COLO668 (cell line): ENCODE measurements at regions not wholly inside any gene's neighbourhood (a gene's known extent, or its start where the extent isn't known, plus 50 kb on each side); places are given as distances from the start of the nearest gene placed in this dataset.
"Not testable (repeated sequence)": the region's sequence is repeated elsewhere in the genome, so short reads cannot be mapped to it uniquely, and the experiment has no call there.

ENCODE experiments used
- DNase-seq: peaks from one replicate; lab custom pipeline; 2025; ENCODE audit not compliant: unreplicated experiment; lab: John Stamatoyannopoulos, UW

GRCh38 chr13:81907787-81908372, 1567.0 kb upstream of the SPRY2 start:
- DNase-seq: no peak

- no peak for DNase-seq
Measured at GRCh38 chr13:81888855-81889254, 1547.9 kb upstream of the SPRY2 start.

DNA sequence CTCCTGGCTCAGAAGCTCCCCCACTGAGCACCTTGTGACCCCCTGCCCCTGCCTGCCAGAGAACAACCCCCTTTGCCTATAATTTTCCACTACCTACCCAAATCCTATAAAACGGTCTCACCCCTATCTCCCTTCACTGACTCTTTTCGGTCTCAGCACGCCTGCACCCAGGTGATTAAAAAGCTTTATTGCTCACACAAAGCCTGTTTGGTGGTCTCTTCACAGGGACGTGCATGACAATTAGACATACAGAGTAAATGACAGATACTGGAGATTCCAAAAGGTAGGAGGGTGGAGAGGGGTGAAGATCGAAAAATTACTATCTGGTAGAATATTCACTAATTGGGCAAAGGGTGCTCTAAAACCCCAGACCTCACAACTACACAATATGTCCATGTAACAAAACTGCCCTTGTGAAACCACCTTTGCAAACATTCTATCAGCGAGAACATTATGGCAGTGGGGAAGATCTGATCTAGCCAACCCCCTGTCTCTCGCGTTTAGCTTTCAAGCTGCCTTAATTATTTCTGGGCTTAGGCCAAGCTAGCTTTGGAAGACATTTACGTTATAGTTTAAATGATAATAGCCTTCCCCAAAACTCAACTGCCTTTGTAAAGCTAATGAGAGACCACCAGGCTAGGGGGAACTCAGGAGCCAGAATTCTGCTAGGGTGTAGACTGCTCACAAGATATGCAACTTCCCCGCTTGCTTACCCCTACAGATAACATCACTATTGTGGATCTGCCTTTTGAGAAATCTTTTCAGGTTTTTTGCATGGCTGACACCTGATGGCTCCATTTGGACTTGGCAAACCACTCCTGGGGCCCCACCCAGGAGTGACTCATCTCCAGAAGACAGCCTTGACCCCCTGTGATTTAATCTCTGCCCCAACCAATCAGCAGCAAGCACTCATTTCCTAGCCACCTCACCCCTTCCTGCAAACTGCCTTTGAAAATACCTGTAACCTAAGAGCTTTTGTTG, 1534.0 kb upstream of the SPRY2 start:
- no peak for DNase-seq

GRCh38 chr13:81874253-81874652, 1533.3 kb upstream of the SPRY2 start:
- peak; percentile 20 for DNase-seq

GRCh38 chr13:81872581-81872980, 1531.7 kb upstream of the SPRY2 start:
- no peak for DNase-seq

GRCh38 chr13:81871751-81872325, 1530.9 kb upstream of the SPRY2 start:
- DNase-seq: not testable (repeated sequence)

DNA sequence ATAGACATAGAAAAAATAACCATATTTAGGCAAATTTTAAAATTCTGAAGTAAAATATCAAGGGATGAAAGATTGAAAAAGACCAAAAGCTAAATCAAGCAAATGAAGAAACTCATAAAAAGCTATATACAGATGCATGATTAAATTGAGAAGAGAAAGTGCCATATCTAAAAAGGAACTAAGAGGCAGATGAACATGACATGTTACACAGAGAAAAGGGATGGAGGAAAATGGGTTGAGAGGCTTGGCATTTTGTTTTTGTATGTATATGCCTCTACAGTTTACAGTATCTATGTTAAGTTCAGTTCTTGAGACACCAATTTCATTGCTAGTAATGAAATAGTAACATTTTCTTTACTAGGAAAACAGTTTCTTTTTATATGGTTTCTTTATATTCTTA, 1507.4 kb upstream of the SPRY2 start:
- no peak for DNase-seq

GRCh38 chr13:81846771-81847170, 1505.8 kb upstream of the SPRY2 start:
- DNase-seq: no peak

DNA sequence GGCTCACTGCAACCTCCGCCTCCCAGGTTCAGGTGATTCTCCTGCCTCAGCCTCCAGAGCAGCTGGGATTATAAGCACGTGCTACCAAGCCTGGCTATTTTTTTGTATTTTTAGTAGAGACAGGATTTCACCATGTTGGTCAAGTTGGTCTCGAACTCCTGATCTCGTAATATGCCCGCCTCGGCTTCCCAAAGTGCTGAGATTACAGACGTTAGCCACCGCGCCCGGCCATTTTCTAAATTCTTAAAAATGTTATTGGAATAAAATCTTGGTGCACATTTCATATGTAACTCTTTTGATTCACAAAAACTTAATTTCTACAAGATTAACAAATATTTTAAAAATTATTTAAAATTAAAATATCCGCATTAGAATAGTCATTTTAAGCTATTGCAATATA, 1480.3 kb upstream of the SPRY2 start:
- DNase-seq: no peak

DNA sequence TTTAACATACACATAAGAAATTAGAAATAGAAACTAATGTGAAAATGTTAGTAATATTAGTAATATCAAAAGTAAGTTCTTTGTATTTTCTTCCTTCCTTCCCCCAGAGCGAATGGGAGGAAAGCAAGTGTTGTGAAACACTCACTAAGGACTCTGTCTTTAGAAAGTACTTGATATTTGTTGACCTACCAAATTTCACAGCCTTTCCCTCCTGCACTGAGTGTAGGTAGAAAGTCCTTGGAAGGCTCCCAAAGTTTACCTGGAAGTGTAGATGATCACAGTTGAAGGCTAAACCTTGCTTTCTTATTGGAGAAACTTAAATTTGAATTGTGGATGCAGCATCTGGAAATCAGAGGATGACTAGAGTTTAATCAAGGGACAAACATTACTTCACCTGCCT, 1459.5 kb upstream of the SPRY2 start:
- no peak for DNase-seq

DNA sequence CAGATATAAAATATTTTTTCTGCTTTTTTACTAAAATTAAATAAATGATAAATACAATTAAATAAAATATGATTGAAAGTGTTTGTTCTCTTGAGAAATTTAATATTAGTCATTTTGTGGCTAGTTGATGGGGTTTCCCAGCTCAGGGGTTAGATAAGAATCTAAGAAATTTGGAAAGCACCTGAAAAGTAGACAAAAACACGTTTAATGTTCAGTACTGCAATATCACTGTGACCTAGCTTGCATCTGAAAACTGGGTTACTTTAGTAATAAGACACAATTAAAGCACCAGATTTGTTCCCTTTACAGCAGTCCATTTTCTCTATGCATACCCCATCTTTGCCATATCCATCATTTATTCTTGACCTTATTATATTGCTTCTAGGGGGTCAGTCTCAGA, 1454.8 kb upstream of the SPRY2 start:
- DNase-seq: no peak

DNA sequence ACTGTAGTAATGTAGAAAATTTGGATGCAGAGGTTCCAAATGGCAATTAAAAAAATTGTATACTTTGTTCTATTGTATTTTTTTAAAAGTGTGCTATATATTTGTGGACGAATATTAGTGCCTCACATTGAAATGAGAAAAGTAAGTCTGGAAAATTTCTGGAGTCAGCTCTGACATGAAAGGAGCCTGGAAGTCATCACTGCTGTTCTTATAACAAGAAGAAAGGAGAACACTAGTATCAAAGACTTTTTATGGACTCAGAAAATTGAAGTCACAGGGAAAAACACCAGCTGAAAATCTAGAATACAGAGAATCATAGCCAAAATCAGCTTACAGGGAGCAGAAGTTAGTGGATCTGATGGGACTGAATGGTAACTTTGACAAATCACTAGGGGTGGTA, 1450.7 kb upstream of the SPRY2 start:
- no peak for DNase-seq

DNA sequence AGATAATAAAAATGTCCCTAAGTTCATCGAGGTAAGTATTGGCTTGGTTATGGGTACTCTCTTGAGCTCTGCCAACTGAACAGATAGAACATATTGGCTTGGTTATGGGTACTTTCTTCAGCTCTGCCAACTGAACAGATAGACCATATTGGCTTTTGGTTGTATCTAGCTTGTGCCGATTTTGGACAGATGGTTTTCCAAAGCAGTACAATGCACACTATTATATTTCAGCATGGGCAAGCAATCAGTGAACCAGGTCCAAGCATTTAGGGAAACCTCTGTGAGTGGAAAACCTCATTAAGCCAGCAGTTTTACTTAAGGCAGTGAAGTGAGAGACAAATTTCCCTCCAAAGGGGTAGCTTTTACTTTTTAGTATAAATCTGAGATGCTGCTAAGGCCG, 1440.5 kb upstream of the SPRY2 start:
- DNase-seq: no peak

GRCh38 chr13:81779876-81780275, 1439.0 kb upstream of the SPRY2 start:
- DNase-seq: no peak

- DNase-seq: no peak
Measured at GRCh38 chr13:81778350-81778749, 1437.4 kb upstream of the SPRY2 start.

- no peak for DNase-seq
Measured at GRCh38 chr13:81773263-81773662, 1432.3 kb upstream of the SPRY2 start.

DNA sequence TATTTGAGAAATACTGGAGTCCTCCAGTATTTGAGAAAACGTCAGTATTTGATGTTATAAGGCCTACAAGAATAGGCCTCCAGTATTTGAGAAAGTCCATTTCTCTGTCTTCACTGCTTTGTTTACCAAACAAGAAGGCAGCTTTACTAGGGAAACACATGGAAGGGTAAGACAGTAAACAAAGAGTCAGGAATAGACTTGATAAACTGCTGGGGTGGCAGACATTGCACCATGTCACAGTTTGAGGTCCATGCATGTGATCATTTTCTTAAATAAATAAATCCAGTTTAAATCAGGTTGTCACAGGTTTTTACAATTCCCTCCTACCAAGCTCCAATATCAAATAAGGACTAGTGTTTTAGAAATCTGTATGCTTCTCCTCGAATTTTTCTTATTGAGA, 1431.0 kb upstream of the SPRY2 start:
- DNase-seq: no peak

DNA sequence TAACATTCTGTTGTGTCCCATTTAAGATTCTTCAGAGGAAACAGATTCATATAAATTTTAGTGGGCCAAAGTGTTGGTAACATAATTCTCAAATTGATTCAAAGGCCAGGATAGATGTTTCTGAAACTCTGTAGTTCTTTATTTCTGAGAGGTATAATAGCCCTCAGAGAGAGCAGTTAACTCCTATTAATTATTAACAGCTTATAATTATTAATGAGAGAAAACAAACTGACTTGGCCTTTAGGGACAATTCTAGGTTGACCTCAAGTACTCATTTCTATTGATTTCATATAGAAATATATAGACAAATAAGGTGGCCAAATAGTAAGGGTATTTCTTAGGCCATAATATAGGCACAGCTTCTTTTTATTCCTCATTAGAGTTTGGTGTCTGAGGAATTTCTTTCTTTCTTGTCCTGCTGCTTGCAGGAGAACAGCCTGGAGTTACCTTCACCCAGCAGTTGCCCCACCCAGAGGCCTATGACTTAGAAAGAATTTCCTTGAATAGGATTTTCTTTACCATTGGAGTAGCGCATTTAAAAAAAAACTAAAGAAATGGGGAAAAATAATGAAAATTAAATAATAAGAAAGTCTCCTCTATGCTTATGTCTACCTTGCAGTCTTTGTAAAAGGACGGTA, 1430.1 kb upstream of the SPRY2 start:
- DNase-seq: no peak

DNA sequence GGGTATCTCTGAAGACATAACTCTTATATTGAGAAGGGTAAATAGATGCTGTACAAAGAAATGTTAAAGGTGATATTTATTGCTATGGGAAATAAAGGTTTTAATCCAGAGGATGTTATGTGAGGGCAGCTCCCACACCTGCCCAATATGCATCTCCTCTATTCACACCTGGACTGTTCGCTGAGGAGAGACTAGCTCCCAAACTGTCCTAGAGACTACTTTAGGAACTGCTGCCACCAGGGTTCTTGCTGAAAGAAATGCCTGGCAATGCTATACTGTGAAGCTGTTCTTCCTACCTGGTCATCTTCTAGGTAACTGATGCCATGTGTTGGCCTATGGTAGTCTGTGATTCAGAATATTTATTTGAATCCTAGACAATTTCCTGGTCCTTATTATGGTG, 1421.5 kb upstream of the SPRY2 start:
- no peak for DNase-seq

DNA sequence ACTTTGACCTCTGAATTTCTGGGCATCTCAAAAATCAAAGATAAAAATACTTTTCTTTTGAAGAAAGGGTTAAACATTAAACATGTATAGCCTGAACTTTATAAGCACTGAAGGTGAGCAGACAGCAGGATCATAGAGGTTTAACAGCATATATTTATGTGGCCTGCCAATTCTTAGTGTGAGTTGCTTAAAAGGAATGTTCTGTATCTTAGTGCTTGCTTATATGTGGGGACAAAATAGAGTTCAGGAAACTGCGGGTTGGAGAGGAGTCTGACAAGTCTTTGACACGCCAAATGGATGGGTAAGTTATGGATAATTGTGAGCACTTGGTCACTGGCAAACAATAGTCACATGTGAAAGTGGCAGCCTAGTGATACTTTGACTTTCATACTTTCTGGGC, 1419.4 kb upstream of the SPRY2 start:
- DNase-seq: no peak

DNA sequence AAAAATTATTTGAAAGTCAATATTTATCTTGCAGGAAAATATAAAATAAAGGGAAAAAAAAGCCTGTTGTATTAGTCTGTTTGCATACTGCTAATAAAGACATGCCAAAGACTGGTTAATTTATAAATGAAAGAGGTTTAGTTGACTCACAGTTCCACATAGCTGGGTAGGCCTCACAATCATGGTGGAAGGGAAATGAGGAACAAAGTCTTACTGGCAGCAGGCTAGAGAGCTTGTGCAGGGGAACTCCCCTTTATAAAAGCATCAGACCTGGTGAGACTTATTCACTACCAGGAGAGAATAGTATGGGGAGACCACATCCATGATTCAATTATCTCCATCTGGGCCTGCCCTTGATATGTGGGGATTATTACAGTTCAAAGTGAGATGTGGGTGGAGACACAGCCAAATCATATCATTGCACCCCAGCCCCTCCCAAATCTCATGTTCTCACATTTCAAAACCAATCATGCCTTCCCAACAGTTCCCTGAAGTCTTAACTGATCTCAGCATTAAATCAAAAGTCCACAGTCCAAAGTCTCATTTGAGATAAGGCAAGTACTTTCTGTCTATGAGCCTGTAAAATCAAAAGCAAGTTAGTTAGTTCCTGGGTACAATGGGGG, 1416.5 kb upstream of the SPRY2 start:
- no peak for DNase-seq
